ENCODE measurements at regions not wholly inside any gene's neighbourhood (a gene's known extent, or its start where the extent isn't known, plus 50 kb on each side); places are given as distances from the start of the nearest gene placed in this dataset.

- no peak for DNase-seq
Observed at GRCh38 chr2:224325941-224326340, 76.0 kb downstream of the FAM124B start.

GRCh38 chr2:224324604-224325003 is 77.3 kb downstream of the FAM124B start:
- no peak for DNase-seq

GRCh38 chr2:224320660-224321059 is 81.2 kb downstream of the FAM124B start:
- DNase-seq = no peak

- DNase-seq = no peak
Observed at GRCh38 chr2:224319750-224320149, 82.2 kb downstream of the FAM124B start.

- no peak for DNase-seq
Observed at GRCh38 chr2:224312741-224313140, 89.2 kb downstream of the FAM124B start.

GRCh38 chr2:224310943-224311625 is 90.8 kb downstream of the FAM124B start:
- no peak for DNase-seq

- DNase-seq = no peak
Observed at GRCh38 chr2:224309176-224309575, 92.7 kb downstream of the FAM124B start.

GRCh38 chr2:224308272-224308911 is 93.5 kb downstream of the FAM124B start:
- no peak for DNase-seq

- DNase-seq = no peak
Observed at GRCh38 chr2:224302952-224303351, 99.0 kb downstream of the FAM124B start.

- no peak for DNase-seq
Observed at GRCh38 chr2:224293976-224294375, 107.9 kb downstream of the FAM124B start.

- no peak for DNase-seq
Observed at GRCh38 chr2:224287531-224287930, 114.4 kb downstream of the FAM124B start.

- DNase-seq = no peak
Observed at GRCh38 chr2:224286923-224287322, 115.0 kb downstream of the FAM124B start.

GRCh38 chr2:224284134-224284946 is 117.6 kb downstream of the FAM124B start:
- peak; percentile 9 for DNase-seq

- no peak for DNase-seq
Observed at GRCh38 chr2:224283466-224283965, 118.4 kb downstream of the FAM124B start.

GRCh38 chr2:224281374-224281773 is 120.5 kb downstream of the FAM124B start:
- DNase-seq = no peak

- DNase-seq = no peak
Observed at GRCh38 chr2:224278531-224278930, 123.4 kb downstream of the FAM124B start.

- DNase-seq = no peak
Observed at GRCh38 chr2:224276251-224276650, 125.7 kb downstream of the FAM124B start.

- DNase-seq = no peak
Observed at GRCh38 chr2:224272237-224272910, 129.5 kb downstream of the FAM124B start.

GRCh38 chr2:224271617-224272236 is 130.2 kb downstream of the FAM124B start:
- no peak for DNase-seq

GRCh38 chr2:224268441-224268840 is 133.5 kb downstream of the FAM124B start:
- no peak for DNase-seq

- no peak for DNase-seq
Observed at GRCh38 chr2:224264259-224264658, 137.6 kb downstream of the FAM124B start.

GRCh38 chr2:224263571-224264043 is 138.3 kb downstream of the FAM124B start:
- no peak for DNase-seq
